Bone marrow (tissue), 2 donors: ENCODE measurements at regions not wholly inside any gene's neighbourhood (a gene's known extent, or its start where the extent isn't known, plus 50 kb on each side); places are given as distances from the start of the nearest gene placed in this dataset.
"Not testable (repeated sequence)": the region's sequence is repeated elsewhere in the genome, so short reads cannot be mapped to it uniquely, and the experiment has no call there.

Source experiments
- DNase-seq, 2 donors: peaks; one replicate each; lab custom pipeline; 2025; lab: John Stamatoyannopoulos, UW

DNA sequence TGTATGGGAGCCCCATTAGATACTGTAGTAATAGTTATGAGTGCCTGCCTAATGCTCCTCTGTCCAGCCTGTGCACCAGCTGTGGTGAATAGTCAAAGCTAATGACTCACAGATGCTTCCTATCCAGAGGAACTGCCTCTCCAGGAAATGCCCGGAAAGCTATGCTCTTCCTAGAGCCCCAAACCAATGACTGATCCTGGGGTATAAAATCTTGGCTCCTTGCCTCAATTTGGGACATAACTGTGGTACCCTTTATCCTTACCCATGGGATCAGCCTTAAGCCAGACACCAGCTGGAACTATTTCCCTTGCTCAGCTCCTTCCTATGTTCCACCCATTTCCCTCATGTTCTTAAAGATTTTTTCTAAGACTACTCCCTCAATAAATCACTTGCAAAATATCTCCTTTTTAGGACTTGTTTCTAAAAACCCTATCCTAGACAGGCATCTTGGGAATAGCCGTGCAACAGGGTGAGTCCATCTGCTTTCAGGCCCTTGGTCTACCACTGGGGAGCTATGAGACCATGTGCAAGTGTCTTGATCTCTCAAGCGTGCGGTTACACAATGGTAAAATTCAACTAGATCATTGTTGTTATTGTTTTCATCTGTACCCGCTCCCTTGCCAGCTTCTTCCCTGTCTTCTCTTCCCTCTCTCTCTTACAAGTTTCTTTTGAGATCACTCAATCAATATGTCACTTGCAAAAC, 283.7 kb downstream of the BTBD3 start:
- no peak for DNase-seq

DNA sequence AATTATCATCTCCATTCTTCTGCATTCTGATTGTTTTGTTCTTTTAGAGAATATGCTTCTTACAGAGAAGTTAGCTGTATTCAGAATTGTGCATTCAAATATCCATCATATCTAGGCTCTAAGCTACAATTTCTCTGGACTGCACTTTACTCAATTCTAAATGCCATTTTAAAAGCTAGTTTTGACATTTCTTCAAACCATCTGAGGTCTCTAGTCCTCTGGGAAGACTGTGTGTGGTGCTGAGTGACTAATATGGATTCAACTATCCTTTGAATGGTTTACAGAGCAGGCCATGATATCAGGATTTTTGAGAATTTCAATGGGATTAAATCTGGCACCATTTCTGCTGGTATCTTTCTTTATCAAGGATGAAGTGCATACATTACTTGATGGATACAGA, 285.7 kb downstream of the BTBD3 start:
- DNase-seq = no peak

DNA sequence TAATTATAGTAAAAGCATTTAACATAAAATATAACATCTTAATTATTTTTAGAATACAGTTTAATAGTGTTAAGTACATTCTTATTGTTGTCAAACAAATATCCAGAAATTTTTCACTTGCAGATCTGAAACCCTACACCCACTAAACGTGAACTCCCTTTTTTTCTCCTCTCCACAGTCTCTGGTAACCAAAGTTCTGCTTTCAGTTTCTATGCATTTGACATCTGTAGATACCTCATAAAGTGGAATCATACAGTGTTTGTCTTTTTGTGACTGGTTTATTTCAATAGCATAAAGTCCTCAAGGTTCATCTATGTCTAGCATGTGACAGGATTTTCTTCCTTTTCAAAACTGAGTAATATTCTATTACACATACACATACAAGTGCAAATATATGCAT, 286.3 kb downstream of the BTBD3 start:
- DNase-seq = no peak

DNA sequence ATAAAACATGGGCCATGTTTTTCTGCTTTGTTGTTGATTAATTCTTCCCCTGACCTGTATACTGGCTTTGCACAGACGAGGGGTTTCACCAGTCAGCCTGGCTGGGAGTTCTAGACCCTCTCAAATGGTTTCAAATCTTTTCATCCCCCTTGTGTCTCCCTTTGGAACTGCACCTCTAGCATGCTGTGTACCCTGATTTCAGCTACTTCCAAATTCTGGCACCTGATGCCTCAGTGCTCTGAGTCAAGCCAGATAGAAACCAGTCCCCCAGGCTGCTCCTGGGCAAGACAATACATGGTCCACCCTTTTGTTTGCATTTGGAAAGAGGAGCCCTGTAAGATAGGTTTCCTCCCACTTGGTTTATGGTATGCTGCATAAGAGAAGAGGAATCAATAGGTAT, 290.2 kb downstream of the BTBD3 start:
- DNase-seq = peak in 1 of 2 donors; percentile 44

DNA sequence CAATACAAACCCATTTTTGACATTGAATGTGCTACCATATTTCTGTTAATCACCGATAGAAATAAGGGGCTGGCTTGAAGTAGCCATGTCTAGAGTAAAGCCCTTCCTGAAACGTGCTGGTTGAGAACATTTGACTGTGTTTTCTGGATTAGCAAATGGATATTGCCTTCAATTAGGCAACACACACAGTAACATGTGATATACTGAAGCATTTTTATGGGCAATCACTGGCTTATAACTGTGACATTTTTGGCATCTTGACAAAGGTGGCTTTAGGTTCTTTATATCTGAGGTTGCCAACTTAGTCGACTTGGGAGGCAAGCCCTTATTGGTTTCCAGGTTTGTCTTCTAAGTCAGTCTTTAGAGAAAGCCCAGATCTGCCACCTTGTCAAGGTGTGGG, 292.9 kb downstream of the BTBD3 start:
- no peak for DNase-seq

DNA sequence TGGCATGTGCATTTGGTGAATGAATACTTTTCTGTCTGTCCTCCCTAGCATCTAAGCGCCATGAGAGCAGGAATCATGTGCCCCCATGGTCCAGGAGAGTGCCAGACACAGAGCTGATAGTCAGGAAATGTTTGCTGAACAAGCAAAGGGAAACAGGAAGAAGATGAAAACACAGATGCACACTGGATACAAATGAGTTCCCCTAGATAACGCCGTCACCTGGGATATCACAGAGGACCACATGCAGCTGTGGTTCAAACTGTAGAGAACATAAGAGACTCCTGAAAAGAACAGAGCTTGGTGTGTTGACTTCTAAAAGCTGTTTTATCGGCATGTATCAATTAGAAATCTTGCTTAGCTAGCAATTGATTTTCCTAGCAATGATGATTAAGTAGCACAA, 293.7 kb downstream of the BTBD3 start:
- DNase-seq = no peak

DNA sequence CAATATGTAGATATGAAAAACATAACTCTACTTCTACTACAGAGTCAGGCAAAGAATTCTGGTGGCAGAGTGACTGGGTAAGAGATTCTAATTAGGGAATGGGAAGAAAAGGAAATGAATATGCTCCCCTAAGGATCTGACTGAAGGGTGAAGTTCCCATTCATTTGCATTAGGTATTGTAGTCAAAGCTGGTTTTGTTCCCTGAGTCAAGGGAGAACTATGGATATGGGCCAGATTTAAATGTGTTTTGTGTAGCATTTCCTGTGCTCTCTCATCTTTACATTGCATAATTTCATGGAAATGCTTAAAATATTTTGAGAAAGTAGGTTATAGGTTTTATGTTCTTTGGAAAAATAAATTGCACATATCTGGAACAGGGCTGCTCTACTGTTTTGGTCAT, 299.7 kb downstream of the BTBD3 start:
- no peak for DNase-seq

DNA sequence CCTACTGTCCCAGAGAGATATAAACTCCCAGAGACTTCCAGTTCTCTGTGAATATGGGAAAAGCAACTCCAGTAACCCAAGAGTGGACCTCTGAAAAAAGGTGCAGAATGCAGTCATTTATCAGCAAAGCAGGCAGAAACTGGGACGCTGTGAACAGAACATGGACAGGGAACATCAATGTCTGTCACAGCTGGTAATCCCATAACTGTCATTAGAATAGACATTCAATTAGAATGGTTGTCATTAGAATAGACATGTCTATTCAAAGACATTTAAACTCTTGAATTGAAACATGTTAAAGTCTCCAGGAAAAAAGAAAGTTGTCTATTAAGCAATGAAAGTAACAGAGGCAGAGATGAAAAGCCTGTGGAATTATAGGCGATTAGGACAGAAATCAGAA, 302.1 kb downstream of the BTBD3 start:
- no peak for DNase-seq

DNA sequence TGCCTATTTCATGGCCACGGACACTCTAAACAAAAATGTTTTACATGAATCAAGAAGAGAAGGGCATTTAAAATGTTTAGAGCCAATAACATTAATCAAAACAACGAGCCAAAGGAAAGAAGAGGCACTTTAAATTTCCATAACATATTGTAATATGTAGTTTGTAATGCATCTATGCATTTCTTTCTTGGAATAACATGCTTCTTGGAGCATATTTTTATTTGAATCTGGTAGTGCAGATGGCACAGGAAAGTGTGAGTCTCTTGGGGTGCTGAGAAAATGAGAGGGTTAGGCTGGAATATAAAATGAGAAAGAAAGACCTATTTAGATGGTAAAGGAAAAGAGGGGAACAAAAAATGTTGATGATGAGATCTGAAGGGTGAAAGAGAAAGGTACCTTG, 305.4 kb downstream of the BTBD3 start:
- DNase-seq = no peak

DNA sequence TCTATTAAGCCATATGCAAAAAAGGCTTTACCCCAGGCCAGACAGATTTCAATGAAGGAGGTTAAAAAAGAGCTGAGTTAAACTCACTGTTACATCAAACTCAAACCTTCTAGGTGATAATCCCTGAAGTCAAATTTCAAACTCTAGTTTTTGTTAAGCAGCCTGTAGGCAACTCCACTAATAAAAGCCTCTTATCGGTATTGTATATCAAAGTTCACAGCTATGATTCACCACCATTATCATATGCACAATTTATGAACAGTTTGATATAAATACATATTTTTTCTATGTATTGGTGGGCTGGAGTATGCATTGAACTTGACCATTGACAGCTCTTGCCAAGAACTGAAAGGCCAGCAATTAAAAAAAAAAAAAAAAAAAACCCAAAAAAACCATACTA, 308.2 kb downstream of the BTBD3 start:
- no peak for DNase-seq

DNA sequence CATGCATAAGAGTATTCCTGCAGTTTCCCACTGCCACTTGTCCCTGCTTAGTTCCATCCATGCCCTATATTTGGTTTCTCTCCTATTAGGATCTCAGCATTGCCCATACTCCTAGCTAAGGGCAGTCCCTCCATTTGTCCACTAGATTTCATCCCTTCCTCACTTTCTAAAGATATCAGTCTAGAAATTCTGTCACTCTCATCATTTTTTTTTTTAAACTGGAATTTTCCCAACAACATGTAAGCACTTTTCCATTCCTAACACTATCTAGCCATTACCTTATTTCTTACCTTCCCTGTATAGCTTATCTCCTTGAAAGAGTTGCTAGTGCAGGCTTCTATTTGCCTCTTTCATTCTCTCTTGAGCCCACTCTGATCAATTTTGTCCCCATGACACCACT, 312.2 kb downstream of the BTBD3 start:
- no peak for DNase-seq

DNA sequence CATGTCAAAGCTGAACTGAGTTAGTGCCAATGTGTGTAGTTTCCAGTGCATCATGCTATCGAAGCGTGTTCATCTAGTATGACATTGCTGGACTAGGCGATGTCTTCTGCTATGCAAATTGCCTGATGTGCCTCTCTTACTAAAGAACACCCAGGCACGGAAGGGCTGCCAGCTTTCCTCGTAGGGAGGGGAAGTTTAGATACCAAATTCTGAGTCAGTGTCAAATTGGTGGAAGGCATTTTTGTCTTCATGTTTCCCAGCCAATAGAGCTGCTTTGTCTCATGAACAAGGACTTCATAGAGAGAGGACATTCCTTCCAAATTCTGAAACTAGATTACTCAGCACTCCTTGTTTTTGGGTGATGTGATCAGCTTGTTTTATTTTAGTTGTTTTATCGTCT, 320.1 kb downstream of the BTBD3 start:
- no peak for DNase-seq

DNA sequence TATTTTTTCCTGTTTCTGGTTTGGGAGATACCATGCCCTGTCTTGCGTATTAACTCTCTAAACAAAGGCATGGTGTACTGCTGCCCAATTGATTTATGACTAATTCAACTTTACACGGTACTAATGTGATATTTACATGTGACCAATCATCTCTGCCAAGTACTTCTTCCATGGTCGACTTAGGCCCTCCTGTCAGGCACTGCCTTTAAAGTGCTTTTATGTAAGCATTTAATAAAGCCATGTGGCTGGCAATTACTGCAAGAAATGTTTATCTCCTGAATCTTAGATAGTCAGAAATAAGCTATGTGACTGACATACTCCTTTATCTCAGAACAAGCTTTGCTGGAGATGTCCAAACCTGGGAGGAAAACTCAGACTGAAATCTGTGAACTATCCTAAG, 323.4 kb downstream of the BTBD3 start:
- DNase-seq = no peak

DNA sequence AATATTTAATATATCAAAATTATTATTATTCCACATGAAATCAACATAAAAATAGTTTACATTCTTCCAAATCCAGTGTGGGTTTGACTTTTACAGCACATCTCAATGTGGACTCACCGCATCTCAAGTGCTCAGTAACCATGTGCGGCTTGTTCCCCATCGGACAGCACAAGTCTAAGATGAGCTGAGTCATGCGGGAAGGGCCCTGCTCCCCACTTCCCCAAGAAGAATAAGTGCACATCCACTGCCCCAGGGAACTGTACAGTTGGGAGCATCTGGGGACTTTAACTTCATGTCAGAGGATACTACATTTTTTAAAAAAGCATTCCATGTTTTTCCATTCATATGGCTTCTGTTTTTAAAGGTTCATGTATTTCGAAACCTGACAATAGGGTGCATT, 325.6 kb downstream of the BTBD3 start:
- peak in 1 of 2 donors; percentile 2 for DNase-seq

DNA sequence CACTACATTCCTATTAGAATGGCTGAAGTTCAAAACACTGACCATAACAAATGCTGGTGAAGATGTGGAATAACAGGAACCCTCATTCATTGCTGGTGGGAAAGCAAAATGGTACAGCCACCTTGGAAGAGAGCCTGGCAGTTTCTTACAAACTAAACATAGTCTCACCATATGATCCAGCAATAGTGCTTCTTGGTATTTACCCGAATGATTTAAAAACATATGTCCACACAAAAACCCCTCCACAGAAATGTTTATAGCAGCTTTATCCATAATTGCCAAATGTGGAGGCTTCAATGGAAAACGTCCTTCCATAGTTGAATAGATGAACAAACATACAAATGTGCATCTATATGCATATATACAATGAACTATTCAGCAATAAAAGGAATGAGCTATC, 330.8 kb downstream of the BTBD3 start:
- no peak for DNase-seq

DNA sequence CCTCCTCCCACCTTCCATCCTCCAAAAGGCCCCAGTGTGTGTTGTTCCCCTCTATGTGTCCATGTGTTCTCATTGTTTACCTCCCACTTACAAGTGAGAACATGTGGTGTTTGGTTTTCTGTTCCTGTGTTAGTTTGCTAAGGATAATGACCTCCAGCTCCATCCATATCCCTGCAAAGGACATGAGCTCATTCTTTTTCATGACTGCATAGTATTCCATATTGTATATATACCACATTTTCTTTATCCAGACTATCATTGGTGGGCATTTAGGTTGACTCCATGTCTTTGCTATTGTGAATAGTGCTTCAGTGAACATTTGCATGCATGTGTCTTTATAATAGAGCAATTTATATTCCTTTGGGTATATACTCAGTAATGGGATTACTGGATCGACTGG, 333.0 kb downstream of the BTBD3 start:
- DNase-seq = not testable (repeated sequence)

DNA sequence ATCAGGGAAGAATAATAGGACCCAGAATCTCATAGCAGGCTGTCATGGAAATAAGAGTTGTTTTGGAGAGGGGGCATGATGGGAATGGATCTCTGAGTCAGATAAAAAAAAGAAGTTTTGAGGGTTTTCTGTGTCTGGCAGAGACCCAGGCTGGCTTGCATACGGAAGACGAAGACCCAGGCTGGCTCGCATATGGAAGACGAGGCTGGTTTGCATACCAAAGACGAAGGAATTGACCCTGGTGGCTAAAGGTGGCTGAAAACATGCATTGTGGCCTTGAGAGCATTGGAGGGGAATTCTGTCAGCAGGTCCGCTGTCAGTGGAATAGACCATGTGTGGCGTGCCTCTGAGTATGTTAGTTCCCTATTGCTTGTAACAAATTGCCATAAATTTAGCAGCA, 335.1 kb downstream of the BTBD3 start:
- no peak for DNase-seq

DNA sequence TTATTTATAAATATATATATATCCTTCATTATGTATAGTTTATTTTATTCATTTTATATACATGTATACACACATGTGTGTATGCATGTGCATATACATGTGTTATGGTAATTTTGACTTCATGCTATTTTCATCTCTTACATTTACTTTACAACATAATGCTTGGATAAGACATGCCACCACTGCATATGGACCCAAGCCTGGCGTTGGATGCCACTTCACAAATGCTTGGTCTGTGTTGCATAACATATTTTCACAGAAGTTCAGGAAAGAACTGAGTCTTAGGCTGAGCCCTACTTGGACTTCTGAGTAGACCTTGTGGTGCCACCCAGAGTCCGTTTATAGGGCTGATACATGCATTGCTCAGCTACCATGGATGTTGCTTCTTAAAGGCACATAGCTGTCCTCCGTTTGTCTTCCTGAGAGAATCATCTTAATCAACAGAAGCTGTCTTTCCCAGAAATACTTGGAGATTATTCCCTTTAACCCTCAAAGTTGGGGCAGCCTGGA, 337.8 kb downstream of the BTBD3 start:
- no peak for DNase-seq

DNA sequence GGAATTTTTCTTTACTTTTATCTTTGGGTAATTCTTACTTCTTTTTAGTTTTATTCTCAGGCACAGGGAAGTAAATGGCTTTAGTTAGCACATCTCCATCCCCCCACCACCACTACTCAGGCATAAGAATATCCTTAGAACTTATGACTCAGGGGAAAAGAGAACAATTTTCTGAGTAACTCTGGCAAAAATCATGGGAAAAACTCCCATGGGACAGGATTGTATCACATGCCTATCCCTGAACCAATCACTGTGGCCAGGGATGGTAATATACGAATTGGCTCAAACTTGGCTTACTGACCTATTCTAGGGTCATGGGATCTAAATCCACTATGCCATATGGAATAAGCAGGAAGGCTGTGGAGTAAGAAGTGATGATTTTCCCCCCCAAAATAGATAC, 339.1 kb downstream of the BTBD3 start:
- no peak for DNase-seq

DNA sequence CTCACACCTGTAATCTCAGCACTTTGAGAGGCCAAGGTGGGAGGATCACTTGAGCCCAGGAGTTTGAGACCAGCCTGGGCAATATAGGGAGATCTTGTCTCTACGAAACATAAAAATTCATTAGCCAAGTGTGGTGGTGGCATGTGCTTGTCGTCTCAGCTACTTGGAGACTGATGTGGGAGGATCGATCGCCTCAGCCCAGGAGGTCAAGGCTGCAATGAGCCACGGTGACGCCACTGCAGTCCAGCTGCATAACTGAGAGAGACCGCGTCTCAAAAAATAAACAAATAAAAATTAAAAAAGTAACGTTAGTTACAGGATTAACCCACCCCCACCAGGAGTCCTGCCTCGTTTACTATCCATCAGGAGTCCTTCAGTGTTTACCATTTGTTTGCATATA, 345.1 kb downstream of the BTBD3 start:
- DNase-seq = no peak

DNA sequence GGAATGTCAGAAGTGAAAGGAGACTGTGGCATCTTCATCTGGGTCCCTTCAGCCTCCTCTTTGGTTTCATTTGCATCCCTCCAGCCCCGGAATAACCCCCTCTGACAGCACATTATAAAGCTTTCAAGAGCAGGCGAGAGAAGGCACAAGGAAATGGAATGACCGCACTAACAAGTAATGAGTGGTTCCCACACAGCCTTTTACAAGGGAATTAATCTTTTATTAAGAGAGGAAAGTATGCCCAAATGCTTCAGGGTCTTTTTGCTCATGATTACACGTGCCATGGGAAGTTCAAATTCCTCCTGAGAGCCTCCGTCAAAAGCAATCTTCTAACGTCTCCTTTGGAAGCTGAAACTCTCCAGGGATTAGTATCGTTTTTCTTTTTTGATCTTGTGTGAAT, 347.0 kb downstream of the BTBD3 start:
- no peak for DNase-seq

DNA sequence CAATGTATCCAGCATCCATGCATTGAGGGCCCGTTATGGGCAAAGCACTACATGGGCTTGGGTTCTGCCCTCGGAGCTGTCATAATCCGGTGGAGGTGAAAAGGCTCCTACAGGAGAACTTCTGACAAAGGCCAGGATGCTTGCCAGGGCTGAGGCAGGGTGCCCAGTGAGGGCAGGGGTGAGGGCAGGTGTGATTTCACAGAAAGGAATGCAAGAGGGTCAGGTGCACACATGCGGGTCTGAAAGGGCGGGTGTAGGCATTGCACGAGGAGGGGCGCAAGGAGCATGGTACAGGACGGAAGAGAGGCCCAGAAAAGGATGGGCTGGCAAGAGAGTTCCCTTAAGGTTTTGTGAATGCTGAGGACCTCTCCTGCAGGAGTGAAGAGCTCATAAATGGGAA, 348.0 kb downstream of the BTBD3 start:
- DNase-seq = no peak

DNA sequence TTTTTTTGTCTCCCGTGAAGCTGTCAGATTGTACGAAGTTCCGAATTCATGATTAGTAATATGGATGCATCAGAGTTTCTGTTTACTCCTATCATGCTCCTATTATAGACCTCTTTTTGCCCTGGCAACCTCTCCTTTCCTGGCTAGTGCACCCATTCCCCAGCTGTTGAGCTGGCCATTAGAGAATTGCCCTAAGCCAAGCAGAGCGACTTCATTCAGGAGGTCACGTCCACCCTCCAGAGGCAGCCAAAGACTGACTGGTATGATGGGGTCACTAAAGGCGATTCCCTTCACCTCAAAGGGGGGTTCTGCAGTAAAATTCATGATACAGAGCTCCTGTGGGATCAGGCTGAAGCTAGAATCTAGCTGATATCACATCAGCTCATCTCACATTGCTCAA, 351.9 kb downstream of the BTBD3 start:
- no peak for DNase-seq

DNA sequence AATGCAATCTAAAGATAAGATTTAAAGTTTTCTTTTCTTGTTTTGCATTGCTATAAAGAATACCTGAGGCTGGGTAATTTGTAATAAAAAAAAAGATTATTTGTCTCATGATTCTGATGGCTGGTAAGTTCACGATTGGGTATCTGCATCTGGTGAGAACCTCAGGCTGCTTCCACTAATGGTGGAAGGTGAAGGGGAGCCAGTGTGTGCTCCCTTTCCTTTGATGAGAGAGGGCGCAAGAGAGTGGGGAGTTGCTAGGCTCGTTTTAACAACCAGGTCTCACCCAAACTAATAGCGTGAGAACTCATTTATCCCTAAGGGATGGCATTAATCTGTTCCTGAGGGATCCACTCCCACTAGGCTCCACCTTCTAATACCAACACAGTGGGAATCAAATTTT, 353.2 kb downstream of the BTBD3 start:
- no peak for DNase-seq
